Stomach (tissue), 4 donors: ENCODE measurements at regions not wholly inside any gene's neighbourhood (a gene's known extent, or its start where the extent isn't known, plus 50 kb on each side); places are given as distances from the start of the nearest gene placed in this dataset.

Experiments
- POLR2A ChIP-seq, 4 donors: fragments of 450-650 bp; IDR thresholded peaks; one replicate each; pipeline ENCODE4 v1.6.1; 2016; ENCODE audit warnings: antibody characterized with exemption in 4 of 4, control low read depth in 2 of 4, mild to moderate bottlenecking in 1 of 4, moderate library complexity in 1 of 4
- POLR2AphosphoS5 ChIP-seq, 3 donors: sonication (generic); formaldehyde crosslinking; IDR thresholded peaks; one replicate each; pipeline ENCODE4 v1.6.1; 2016; ENCODE audit warnings: antibody characterized with exemption in 3 of 3
- TF ChIP-seq, protein P1 (sequence below), 7 experiments: fragments of 450-650 bp in 4 of 7; fragments of 200-600 bp in 3 of 7; sonication (generic) in 3 of 7; IDR thresholded peaks; one replicate each; pipeline ENCODE4 v1.5.1; 2016 to 2019; ENCODE audit warnings: antibody characterized with exemption in 7 of 7, control low read depth in 2 of 7, mild to moderate bottlenecking in 1 of 7

DNA sequence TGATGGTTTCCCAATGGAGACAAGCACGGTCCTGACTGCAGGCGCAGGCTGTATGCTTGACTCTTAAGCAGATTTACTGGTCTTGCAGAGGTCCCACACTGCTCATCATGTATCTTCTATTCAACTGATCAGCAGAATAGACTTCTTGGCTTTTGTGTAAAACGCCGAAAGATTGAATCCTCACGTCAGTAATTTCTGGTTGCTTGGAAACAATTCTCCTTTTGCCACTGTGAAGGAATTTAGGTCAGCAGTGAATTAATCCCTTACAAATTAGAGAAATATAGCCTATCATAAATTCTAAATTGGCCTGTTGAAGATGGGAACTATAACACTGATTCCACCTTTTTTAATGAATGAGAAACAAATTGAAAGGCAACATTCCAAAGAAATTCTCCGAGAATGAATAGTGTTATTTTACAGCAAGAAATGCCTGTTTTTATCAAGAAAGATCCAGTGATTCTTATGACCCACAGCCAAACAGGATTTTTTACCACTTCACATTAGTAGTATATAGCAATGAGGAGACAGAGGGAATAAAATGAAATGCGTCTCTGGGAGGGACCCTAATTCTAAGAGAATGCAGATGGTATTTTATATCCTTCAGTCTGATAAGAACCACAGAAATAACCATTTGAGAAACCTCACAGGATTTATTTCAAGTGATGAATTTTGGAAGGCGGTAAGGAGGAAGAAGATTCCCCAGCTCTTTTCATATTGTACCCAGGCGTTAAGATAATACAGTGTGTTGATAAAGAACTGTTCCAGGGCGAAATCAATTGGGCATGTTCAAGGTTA, 362.5 kb downstream of the RAB38 start:
- TF ChIP-seq POLR2A (IDR thresholded peaks at IDR 0.05) (no peak), POLR2AphosphoS5 (IDR thresholded peaks at IDR 0.05) (no peak)
- TF ChIP-seq, protein P1, sequence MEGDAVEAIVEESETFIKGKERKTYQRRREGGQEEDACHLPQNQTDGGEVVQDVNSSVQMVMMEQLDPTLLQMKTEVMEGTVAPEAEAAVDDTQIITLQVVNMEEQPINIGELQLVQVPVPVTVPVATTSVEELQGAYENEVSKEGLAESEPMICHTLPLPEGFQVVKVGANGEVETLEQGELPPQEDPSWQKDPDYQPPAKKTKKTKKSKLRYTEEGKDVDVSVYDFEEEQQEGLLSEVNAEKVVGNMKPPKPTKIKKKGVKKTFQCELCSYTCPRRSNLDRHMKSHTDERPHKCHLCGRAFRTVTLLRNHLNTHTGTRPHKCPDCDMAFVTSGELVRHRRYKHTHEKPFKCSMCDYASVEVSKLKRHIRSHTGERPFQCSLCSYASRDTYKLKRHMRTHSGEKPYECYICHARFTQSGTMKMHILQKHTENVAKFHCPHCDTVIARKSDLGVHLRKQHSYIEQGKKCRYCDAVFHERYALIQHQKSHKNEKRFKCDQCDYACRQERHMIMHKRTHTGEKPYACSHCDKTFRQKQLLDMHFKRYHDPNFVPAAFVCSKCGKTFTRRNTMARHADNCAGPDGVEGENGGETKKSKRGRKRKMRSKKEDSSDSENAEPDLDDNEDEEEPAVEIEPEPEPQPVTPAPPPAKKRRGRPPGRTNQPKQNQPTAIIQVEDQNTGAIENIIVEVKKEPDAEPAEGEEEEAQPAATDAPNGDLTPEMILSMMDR (IDR thresholded peaks at IDR 0.05), result no peak
